K562 (cell line): ENCODE measurements at regions not wholly inside any gene's neighbourhood (a gene's known extent, or its start where the extent isn't known, plus 50 kb on each side); places are given as distances from the start of the nearest gene placed in this dataset.

ENCODE experiments used
- ATAC-seq: fragments of 200-7000 bp; cut with Tn5 transposase; 3 replicates; pipeline ENCODE4 v1.9.1; 2020; ENCODE audit warnings: moderate library complexity
- BruUV-seq: library from RNA; stranded (reverse); fragments of 400-500 nt; replicated peaks from 2 replicates; lab custom pipeline; 2021; lab: Mats Ljungman, UMichigan
- CTCF ChIA-PET: fragments of 300-600 bp; formaldehyde crosslinking; extraction: SDS; loops from one replicate; lab custom pipeline; 2021; ENCODE audit warnings: low intra/inter-chr PET ratio; lab: Yijun Ruan, JAX
- POLR2A ChIA-PET: fragments of 300-600, 350-650 bp; sonication (Branson Sonifier 250); formaldehyde crosslinking; extraction: SDS; loops from one replicate; lab custom pipeline; 2021; ENCODE audit warnings: antibody characterized with exemption, inconsistent platforms; lab: Yijun Ruan, JAX
- DNase-seq, 4 experiments: peaks; one replicate each; pipeline versions ENCODE4 v3.0.0 to v3.0.0-alpha.2; 2011 to 2018; ENCODE audit warnings: low spot score in 3 of 4, mixed read lengths in 3 of 4; ENCODE audit errors: extremely low read depth in 1 of 4
- FAIRE-seq: peaks from 2 replicates; lab custom pipeline; 2011; peaks lifted over from hg19 to GRCh38; lab: Jason Lieb, UNC
- H2AFZ ChIP-seq: 2 replicates; pipeline ENCODE4 v1.6.0; 2011; ENCODE audit warnings: low read depth, low read length, control low read depth, inconsistent platforms
- H3K27ac ChIP-seq: fragments of 200-600 bp; 3 replicates; pipeline ENCODE4 v1.8.0; 2011; ENCODE audit warnings: low read depth, mild to moderate bottlenecking, control low read depth, inconsistent platforms, low read length, moderate library complexity, mixed read lengths; ENCODE audit errors: extremely low read depth
- H3K27me3 ChIP-seq, 2 experiments: fragments of 300-600 bp in 1 of 2; 2 replicates in 1 of 2; 3 replicates in 1 of 2; pipeline versions ENCODE4 v1.6.0 to v1.8.0; 2011; ENCODE audit warnings: inconsistent platforms in 2 of 2, low read length in 2 of 2, mild to moderate bottlenecking in 1 of 2, mixed read lengths in 1 of 2, moderate library complexity in 1 of 2; ENCODE audit not compliant: control insufficient read depth in 2 of 2, insufficient read depth in 2 of 2
- H3K36me3 ChIP-seq: fragments of 300-600 bp; 3 replicates; pipeline ENCODE4 v1.8.0; 2011; ENCODE audit warnings: mild to moderate bottlenecking, low read length, inconsistent platforms; ENCODE audit not compliant: control insufficient read depth, insufficient read depth
- H3K4me1 ChIP-seq, 2 experiments: fragments of 200-600 bp in 1 of 2; replicated peaks in 1 of 2; 2 replicates in 1 of 2; 3 replicates in 1 of 2; pipeline versions ENCODE4 v1.5.1 to v1.8.0; 2011; ENCODE audit warnings: inconsistent platforms in 2 of 2, low read length in 2 of 2, mild to moderate bottlenecking in 1 of 2, mixed read lengths in 1 of 2, moderate library complexity in 1 of 2; ENCODE audit not compliant: control insufficient read depth in 2 of 2, insufficient read depth in 2 of 2
- H3K4me2 ChIP-seq: 2 replicates; pipeline ENCODE4 v1.6.1; 2011; ENCODE audit warnings: low read length, control low read depth, inconsistent platforms, mixed read lengths; ENCODE audit not compliant: insufficient read depth
- H3K4me3 ChIP-seq: fragments of 200-600 bp; sonication (generic), shearing (Covaris generic); 2 replicates; pipeline ENCODE4 v1.5.1; 2016; ENCODE audit warnings: control low read depth, inconsistent platforms
- H3K79me2 ChIP-seq: fragments of 200-600 bp; 3 replicates; pipeline ENCODE4 v1.8.0; 2011; ENCODE audit warnings: low read length, inconsistent platforms; ENCODE audit not compliant: control insufficient read depth, insufficient read depth
- H3K9ac ChIP-seq, 2 experiments: 2 replicates each; pipeline versions ENCODE4 v1.6.0 to v1.6.1; 2011; ENCODE audit warnings: low read depth in 2 of 2, low read length in 2 of 2, control low read depth in 1 of 2, inconsistent platforms in 1 of 2, mild to moderate bottlenecking in 1 of 2, mixed read lengths in 1 of 2; ENCODE audit not compliant: insufficient read depth in 1 of 2
- H3K9me1 ChIP-seq: one replicate; pipeline ENCODE4 v1.6.0; 2011; ENCODE audit warnings: inconsistent platforms, mild to moderate bottlenecking, low read length, moderate library complexity; ENCODE audit not compliant: control insufficient read depth, insufficient read depth
- H3K9me3 ChIP-seq: replicated peaks from 2 replicates; pipeline ENCODE4 v1.5.1; 2011; ENCODE audit warnings: low read depth, low read length, inconsistent platforms; ENCODE audit not compliant: control insufficient read depth, insufficient read depth
- H4K20me1 ChIP-seq: replicated peaks from 2 replicates; pipeline ENCODE4 v1.6.1; 2011; ENCODE audit warnings: low read length, inconsistent platforms, mixed read lengths; ENCODE audit not compliant: control insufficient read depth, insufficient read depth
- ARID4B ChIP-seq: sonication (generic); formaldehyde crosslinking; IDR thresholded peaks from 2 replicates; pipeline ENCODE4 v1.8.0; 2022; ENCODE audit warnings: mild to moderate bottlenecking, missing genetic modification reagents
- KLF6 ChIP-seq: fragments of 250-450 bp; sonication (Bioruptor Pico); IDR thresholded peaks from 2 replicates; pipeline ENCODE4 v1.4.0; 2020; ENCODE audit warnings: mild to moderate bottlenecking, moderate library complexity, borderline replicate concordance
- PTRF ChIP-seq: fragments of 450-650 bp; IDR thresholded peaks from 2 replicates; pipeline ENCODE4 v1.6.1; 2016; ENCODE audit warnings: mild to moderate bottlenecking, missing genetic modification characterization, missing compliant biosample characterization
- SP1 ChIP-seq: sonication (generic); formaldehyde crosslinking; IDR thresholded peaks from 2 replicates; pipeline ENCODE4 v1.8.1; 2022; ENCODE audit warnings: mild to moderate bottlenecking, missing genetic modification reagents
- TAF1 ChIP-seq: IDR thresholded peaks from 2 replicates; pipeline ENCODE4 v1.6.1; 2011; ENCODE audit warnings: mild to moderate bottlenecking, low read length, moderate library complexity; ENCODE audit not compliant: insufficient read depth, control insufficient read depth, severe bottlenecking; ENCODE audit errors: extremely low read depth
- ZNF174 ChIP-seq: fragments of 250-450 bp; sonication (Bioruptor Pico); IDR thresholded peaks from 2 replicates; pipeline ENCODE4 v1.4.0; 2020; ENCODE audit warnings: mild to moderate bottlenecking
- ZNF79 ChIP-seq: fragments of 250-450 bp; sonication (Bioruptor Pico); IDR thresholded peaks from 2 replicates; pipeline ENCODE4 v1.4.0; 2020; ENCODE audit warnings: low read depth, mild to moderate bottlenecking, moderate library complexity
- ZZZ3 ChIP-seq: fragments of 450-650 bp; IDR thresholded peaks from 2 replicates; pipeline ENCODE4 v1.6.1; 2016; ENCODE audit warnings: antibody characterized with exemption, mild to moderate bottlenecking, moderate library complexity
- WGBS: fragments of 100-300 bp; shearing (Covaris generic); methylation state at CpG from one replicate; pipeline ENCODE4 v1.1.6; 2016; ENCODE audit warnings: low coverage, mixed read lengths; ENCODE audit not compliant: insufficient coverage; ENCODE audit errors: missing lambda C conversion rate; 5-methylcytosine and 5-hydroxymethylcytosine counted together
- in situ Hi-C: fragments of 300-500 bp; cut with MboI; formaldehyde crosslinking; loops from 4 replicates; pipeline ENCODE4 v1.15.0; 2018; ENCODE audit warnings: inconsistent platforms, mixed read lengths
- intact Hi-C: fragments of 100-400 bp; cut with micrococcal nuclease; formaldehyde crosslinking; loops from 2 replicates; pipeline ENCODE4 v1.14.2; 2022

DNA sequence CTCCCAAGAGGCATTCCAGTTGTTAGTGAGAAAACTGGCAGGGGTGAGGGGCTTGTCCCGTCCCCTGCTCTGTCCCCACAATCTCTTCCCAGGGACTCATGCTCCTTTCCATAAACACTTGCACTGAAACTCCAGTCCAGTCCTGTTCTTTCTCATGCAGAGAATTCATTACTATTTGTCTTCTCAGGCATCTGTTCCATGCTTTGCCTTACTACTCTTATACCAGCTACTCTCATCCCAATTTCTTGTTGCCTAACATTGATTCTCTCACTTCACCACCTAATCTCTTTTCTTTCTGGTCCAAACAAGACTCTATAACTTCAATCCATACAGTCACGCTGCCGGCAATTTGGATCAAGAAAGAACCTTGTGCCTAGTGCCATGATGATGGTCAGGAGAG lies 97.1 kb upstream of the VEGFC start:
- Histone ChIP-seq H3K36me3 (no peaks in the 10 kb centered on the region), H3K4me3 (no peak overlapping the region), H3K9me3 (no peaks in the 10 kb centered on the region), H3K4me2 (no peak overlapping the region), H3K9me1 (no peaks in the 10 kb centered on the region), H3K9ac (no peak overlapping the region), H3K27me3 (no peaks in the 10 kb centered on the region), H3K79me2 (no peaks in the 10 kb centered on the region), H3K27ac (no peak overlapping the region), H3K4me1 (no peaks in the 10 kb centered on the region), H2AFZ (no peak overlapping the region), H4K20me1 (no peaks in the 10 kb centered on the region)
- TF ChIP-seq ZZZ3 (no peak), ZNF174 (CRISPR knock-in tag) (no peak), SP1 (CRISPR knock-in tag) (no peak), PTRF (tag) (no peak), KLF6 (no peak), TAF1 (no peak), ZNF79 (no peak), ARID4B (no peak)
- no TSS peak for BruUV-seq
- 0% methylated on average over 3 of the region's 3 CpGs for WGBS
- CTCF ChIA-PET, result no interaction called here
- FAIRE-seq (no peak), DNase-seq (no peak), ATAC-seq (no peak)
- intact Hi-C loops (no loop called here), in situ Hi-C loops (no loop called here)
- POLR2A ChIA-PET, result no interaction called here
